ENCODE measurements at regions not wholly inside any gene's neighbourhood (a gene's known extent, or its start where the extent isn't known, plus 50 kb on each side); places are given as distances from the start of the nearest gene placed in this dataset.
A peak's percentile ranks its signal among the peaks of the same experiment; 100 is the strongest.
"Not testable (repeated sequence)": the region's sequence is repeated elsewhere in the genome, so short reads cannot be mapped to it uniquely, and the experiment has no call there.

- no peaks in the 10 kb centered on the region for H3K4me1 Mint-ChIP-seq (ENCODE audit: low read depth)
- no peaks in the 10 kb centered on the region for H3K27me3 Mint-ChIP-seq
- H3K27ac Mint-ChIP-seq, result no peak overlapping the region
- no peaks in the 10 kb centered on the region for H3K36me3 Mint-ChIP-seq (ENCODE audit: low read depth)
- no peak for TF ChIP-seq CTCF (IDR thresholded peaks at IDR 0.05)
- ATAC-seq (peak; percentile 88), DNase-seq (peak; percentile 84)
- no peak overlapping the region for H3K4me3 Mint-ChIP-seq
- ChIA-PET POLR2A (interaction anchor here (0.7 to 1.0 kb wide), 3 partner anchors 9 to 170 kb away, joined by 3 to 6 read pairs (median 3); no protein-coding TSS in a partner anchor), CTCF (no interaction called here)
- no peaks in the 10 kb centered on the region for H3K9me3 Mint-ChIP-seq
- intact Hi-C loops (cut with micrococcal nuclease), result no loop called here
Observed at GRCh38 chr1:234781241-234782065, 171.5 kb upstream of the IRF2BP2 start.

- no peak overlapping the region for H3K4me3 Mint-ChIP-seq
- H3K27me3 Mint-ChIP-seq, result no peaks in the 10 kb centered on the region
- H3K4me1 Mint-ChIP-seq (ENCODE audit: low read depth), result no peaks in the 10 kb centered on the region
- CTCF ChIA-PET, result no interaction called here
- H3K27ac Mint-ChIP-seq, result no peak overlapping the region
- POLR2A ChIA-PET, result no interaction called here
- intact Hi-C loops (cut with micrococcal nuclease), result no loop called here
- DNase-seq, result no peak
- no peak for TF ChIP-seq CTCF (IDR thresholded peaks at IDR 0.05)
- H3K36me3 Mint-ChIP-seq (ENCODE audit: low read depth), result no peaks in the 10 kb centered on the region
- no peaks in the 10 kb centered on the region for H3K9me3 Mint-ChIP-seq
- no peak for ATAC-seq
Observed at GRCh38 chr1:234780531-234781162, 170.7 kb upstream of the IRF2BP2 start.

- no peak for DNase-seq
- intact Hi-C loops (cut with micrococcal nuclease), result no loop called here
- no peak for TF ChIP-seq CTCF (IDR thresholded peaks at IDR 0.05)
- ChIA-PET POLR2A (no interaction called here), CTCF (no interaction called here)
- peaks cover 1% of the 10 kb centered on the region for H3K9me3 Mint-ChIP-seq
- no peaks in the 10 kb centered on the region for H3K4me1 Mint-ChIP-seq (ENCODE audit: low read depth)
- no peak for ATAC-seq
- H3K36me3 Mint-ChIP-seq (ENCODE audit: low read depth), result peaks cover 3% of the 10 kb centered on the region
- no peak overlapping the region for H3K27ac Mint-ChIP-seq
- H3K4me3 Mint-ChIP-seq, result no peak overlapping the region
- no peaks in the 10 kb centered on the region for H3K27me3 Mint-ChIP-seq
Observed at GRCh38 chr1:234780112-234780511, 170.1 kb upstream of the IRF2BP2 start.

GRCh38 chr1:234779600-234779999 is 169.6 kb upstream of the IRF2BP2 start:
- CTCF ChIA-PET; intact Hi-C loops (cut with micrococcal nuclease): not testable (repeated sequence)

GRCh38 chr1:234779160-234779538 is 169.2 kb upstream of the IRF2BP2 start:
- no peak for TF ChIP-seq CTCF (IDR thresholded peaks at IDR 0.05)
- no peak overlapping the region for H3K4me3 Mint-ChIP-seq
- ChIA-PET CTCF (no interaction called here), POLR2A (interaction anchor here (0.8 kb wide), 1 partner anchor 63 kb away, joined by 3 read pairs; no protein-coding TSS in a partner anchor)
- ATAC-seq (no peak), DNase-seq (no peak)
- H3K27ac Mint-ChIP-seq, result no peak overlapping the region
- intact Hi-C loops (cut with micrococcal nuclease), result no loop called here
- peaks cover 1% of the 10 kb centered on the region for H3K9me3 Mint-ChIP-seq
- no peaks in the 10 kb centered on the region for H3K27me3 Mint-ChIP-seq
- no peaks in the 10 kb centered on the region for H3K4me1 Mint-ChIP-seq (ENCODE audit: low read depth)
- H3K36me3 Mint-ChIP-seq (ENCODE audit: low read depth), result peaks cover 5% of the 10 kb centered on the region

More at GRCh38 chr1:234779600-234779999, 169.6 kb upstream of the IRF2BP2 start:
- H3K27me3 Mint-ChIP-seq; H3K9me3 Mint-ChIP-seq; H3K27ac Mint-ChIP-seq; DNase-seq; H3K36me3 Mint-ChIP-seq (ENCODE audit: low read depth); ATAC-seq; H3K4me1 Mint-ChIP-seq (ENCODE audit: low read depth); H3K4me3 Mint-ChIP-seq: not testable (repeated sequence)
- POLR2A ChIA-PET, result interaction anchor here (0.8 kb wide), 1 partner anchor 63 kb away, joined by 3 read pairs; no protein-coding TSS in a partner anchor

Data from activated CD8-positive, alpha-beta T cell treated with anti-CD3 and anti-CD28 coated beads for 36 hours (primary cell).